ENCODE measurements at regions not wholly inside any gene's neighbourhood (a gene's known extent, or its start where the extent isn't known, plus 50 kb on each side); places are given as distances from the start of the nearest gene placed in this dataset.

DNA sequence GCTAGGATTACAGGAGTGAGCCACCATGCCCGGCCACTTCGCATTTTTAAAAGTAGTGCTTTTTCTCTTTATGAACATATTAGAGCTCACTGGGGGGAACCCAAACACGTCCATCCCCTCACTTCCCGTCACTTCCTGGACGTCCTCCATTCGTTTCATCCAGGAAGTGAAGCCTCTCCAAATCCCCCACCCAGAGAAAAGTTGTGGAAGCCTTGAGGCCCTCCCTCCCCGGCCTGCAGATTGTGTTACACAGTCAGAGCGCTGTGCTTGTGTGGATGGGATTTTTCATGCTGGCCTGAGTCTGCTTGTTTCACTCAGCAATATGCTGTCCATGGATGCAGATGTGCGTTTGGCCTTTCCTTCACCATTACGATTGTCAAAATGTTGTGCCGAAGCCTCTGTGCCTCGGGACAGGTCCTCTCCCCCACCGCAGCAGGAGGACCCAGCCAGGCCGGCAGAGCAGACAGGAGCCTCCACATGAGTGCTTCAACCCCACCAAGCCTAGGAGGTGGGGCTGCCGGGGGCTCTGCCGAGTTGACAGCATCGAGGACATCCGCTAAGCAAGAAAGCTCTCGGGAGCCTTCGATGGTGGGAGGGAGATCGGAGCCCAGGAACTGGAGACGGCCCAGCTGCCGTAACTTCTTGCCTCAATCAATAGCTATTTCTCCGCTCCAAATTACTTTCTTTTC lies 121.6 kb upstream of the PPP1R26 start:
- Histone ChIP-seq H3K9ac (ENCODE audit: low read depth, low read length) (no peak overlapping the region), H3K56ac (ENCODE audit: extremely low read depth, insufficient read depth, low read length) (no peak overlapping the region), H2BK120ac (ENCODE audit: low read depth, low read length) (no peak overlapping the region), H3K9me3 (ENCODE audit: control insufficient read depth, insufficient read depth, low read length) (peaks cover 10% of the 10 kb centered on the region; the same call in 1 of the 2 replicates), H2BK15ac (ENCODE audit: low read depth, low read length) (no peak overlapping the region), H2AK5ac (ENCODE audit: low read depth, low read length) (no peak overlapping the region), H3K4me2 (ENCODE audit: low read depth, low read length) (no peak overlapping the region), H2BK5ac (ENCODE audit: low read depth, low read length, poor library complexity, severe bottlenecking) (no peak overlapping the region), H3K36me3 (ENCODE audit: control insufficient read depth, insufficient read depth, low read length) (no peaks in the 10 kb centered on the region), H3K79me1 (ENCODE audit: low read depth in 1 of 2, low read length in 2 of 2) (no peaks in the 10 kb centered on the region), H3K27ac (ENCODE audit: insufficient read depth, low read length) (no peak overlapping the region), H2AFZ (replicated peaks; ENCODE audit: low read length, poor library complexity) (no peak overlapping the region), H3K4me3 (ENCODE audit: insufficient read depth, low read depth, low read length) (no peak overlapping the region), H2AK9ac (replicated peaks; ENCODE audit: low read depth, low read length, poor library complexity) (no peak overlapping the region), H4K5ac (ENCODE audit: low read depth, low read length) (no peak overlapping the region), H4K91ac (ENCODE audit: insufficient read depth, low read depth, low read length) (no peak overlapping the region), H2BK20ac (ENCODE audit: low read depth, low read length) (no peak overlapping the region), H3K27me3 (ENCODE audit: control insufficient read depth, insufficient read depth, low read length) (no peaks in the 10 kb centered on the region), H3K14ac (replicated peaks; ENCODE audit: low read depth, low read length) (no peak overlapping the region), H3K23ac (ENCODE audit: low read depth, low read length) (no peak overlapping the region), H3K9me1 (ENCODE audit: insufficient read depth, low read length) (no peaks in the 10 kb centered on the region), H3K4ac (ENCODE audit: low read depth, low read length) (no peak overlapping the region), H3K18ac (ENCODE audit: low read depth, low read length) (no peak overlapping the region), H4K20me1 (ENCODE audit: insufficient read depth, low read length) (no peaks in the 10 kb centered on the region), H3K4me1 (ENCODE audit: control insufficient read depth, insufficient read depth, low read length) (no peaks in the 10 kb centered on the region), H4K8ac (ENCODE audit: low read depth in 2 of 2, low read length in 2 of 2) (no peak overlapping the region)
- intact Hi-C loops (cut with micrococcal nuclease): no loop called here
- dilution Hi-C loops (cut with HindIII; ENCODE audit: low sequenced_read_pairs, unreplicated experiment): no loop called here
- in situ Hi-C loops (cut with MboI; ENCODE audit: low sequenced_read_pairs): no loop called here
- TF ChIP-seq CHD1 (IDR thresholded peaks at IDR 0.05; ENCODE audit: low read depth, low read length) (no peak), BHLHE40 (IDR thresholded peaks at IDR 0.05; ENCODE audit: low read depth, low read length) (no peak), FOS (IDR thresholded peaks at IDR 0.05; ENCODE audit: low read depth, low read length) (no peak), NFE2L2 (IDR thresholded peaks at IDR 0.05; ENCODE audit: low read depth, low read length) (no peak), SMC3 (IDR thresholded peaks at IDR 0.05; ENCODE audit: low read depth, low read length) (no peak)
- ChIA-PET CTCF (interaction anchor here (0.6 kb wide), 1 partner anchor 10 kb away, joined by 3 read pairs; no protein-coding TSS in a partner anchor), POLR2A (ENCODE audit: unreplicated experiment) (no interaction called here)
- no CpG with 5 or more reads among the region's 24 CpGs for WGBS, 2 experiments (ENCODE audit: extremely low coverage in 2 of 2, insufficient read length in 1 of 2)
- ATAC-seq (ENCODE audit: low read depth): no peak
- no peak for DNase-seq
- BruUV-seq (replicated peaks): no TSS peak

Data from IMR-90 (cell line).